Smooth muscle cell (in vitro differentiated cells): ENCODE measurements at regions not wholly inside any gene's neighbourhood (a gene's known extent, or its start where the extent isn't known, plus 50 kb on each side); places are given as distances from the start of the nearest gene placed in this dataset.
"Not testable (repeated sequence)": the region's sequence is repeated elsewhere in the genome, so short reads cannot be mapped to it uniquely, and the experiment has no call there.

ENCODE experiments used
- DNase-seq: peaks from one replicate; lab custom pipeline; 2025; ENCODE audit not compliant: unreplicated experiment; lab: John Stamatoyannopoulos, UW
- H2AFZ ChIP-seq: fragments of 200-600 bp; sonication (generic); 2 replicates; pipeline ENCODE4 v1.6.0; 2016; ENCODE audit warnings: antibody characterized with exemption, low read depth, mild to moderate bottlenecking
- H3F3A ChIP-seq: fragments of 200-600 bp; sonication (generic); 2 replicates; pipeline ENCODE4 v1.6.0; 2017; ENCODE audit warnings: antibody characterized with exemption, low read depth
- H3K27ac ChIP-seq: fragments of 200-600 bp; sonication (generic); 2 replicates; pipeline ENCODE4 v1.5.1; 2016; ENCODE audit warnings: low read depth, mild to moderate bottlenecking
- H3K27me3 ChIP-seq: fragments of 200-600 bp; sonication (generic); 2 replicates; pipeline ENCODE4 v1.6.1; 2016; ENCODE audit warnings: low read depth, mild to moderate bottlenecking
- H3K36me3 ChIP-seq: fragments of 200-600 bp; sonication (generic); 2 replicates; pipeline ENCODE4 v1.5.1; 2016; ENCODE audit warnings: low read depth
- H3K4me1 ChIP-seq: fragments of 200-600 bp; sonication (generic); 2 replicates; pipeline ENCODE4 v1.5.1; 2016; ENCODE audit warnings: low read depth
- H3K4me2 ChIP-seq: fragments of 200-600 bp; sonication (generic); 2 replicates; pipeline ENCODE4 v1.6.0; 2016; ENCODE audit warnings: mild to moderate bottlenecking
- H3K4me3 ChIP-seq: fragments of 200-600 bp; sonication (generic); 2 replicates; pipeline ENCODE4 v1.5.1; 2016; ENCODE audit warnings: mild to moderate bottlenecking
- H3K79me2 ChIP-seq: fragments of 200-600 bp; sonication (generic); 2 replicates; pipeline ENCODE4 v1.6.0; 2016; ENCODE audit warnings: low read depth, mild to moderate bottlenecking
- H3K9ac ChIP-seq: fragments of 200-600 bp; sonication (generic); 2 replicates; pipeline ENCODE4 v1.6.0; 2016; ENCODE audit warnings: low read depth
- H3K9me3 ChIP-seq: fragments of 200-600 bp; sonication (generic); replicated peaks from 2 replicates; pipeline ENCODE4 v1.5.1; 2016; ENCODE audit warnings: low read depth
- H4K20me1 ChIP-seq: fragments of 200-600 bp; sonication (generic); 2 replicates; pipeline ENCODE4 v1.6.0; 2016; ENCODE audit warnings: low read depth
- WGBS: methylation state at CpG from one replicate; pipeline ENCODE4 v1.1.7; 2016; ENCODE audit warnings: low lambda C conversion rate; 5-methylcytosine and 5-hydroxymethylcytosine counted together
- TF ChIP-seq, protein P1 (sequence below): fragments of 200-600 bp; sonication (generic); IDR thresholded peaks from 2 replicates; pipeline ENCODE4 v1.5.1; 2017; ENCODE audit warnings: borderline replicate concordance, mild to moderate bottlenecking, antibody characterized with exemption; ENCODE audit not compliant: insufficient read depth, poor library complexity, severe bottlenecking

DNA sequence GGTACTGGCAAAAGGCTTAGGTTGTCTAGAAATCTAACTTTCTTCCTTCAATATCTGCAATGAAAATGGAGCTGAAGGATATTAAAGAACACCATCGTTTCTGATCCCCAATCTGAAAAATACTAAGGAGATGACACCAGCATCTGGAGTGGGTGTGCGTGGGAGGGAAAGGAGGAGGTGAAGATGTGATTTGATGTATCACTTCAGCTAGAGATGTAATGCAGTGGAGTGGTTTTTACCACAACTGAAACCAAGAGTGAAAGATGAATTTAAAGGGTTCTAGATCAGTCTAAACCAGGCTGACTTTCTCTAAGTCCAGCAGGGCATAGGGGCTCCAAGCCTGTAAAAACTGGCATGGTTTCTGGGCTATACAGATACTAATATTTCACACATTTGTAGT, 148.4 kb downstream of the AKAP11 start:
- H3K9ac ChIP-seq = no peak overlapping the region
- H3K36me3 ChIP-seq = no peaks in the 10 kb centered on the region
- H3K79me2 ChIP-seq = no peaks in the 10 kb centered on the region
- H4K20me1 ChIP-seq = no peaks in the 10 kb centered on the region
- no peak overlapping the region for H3K4me2 ChIP-seq
- TF ChIP-seq, protein P1, sequence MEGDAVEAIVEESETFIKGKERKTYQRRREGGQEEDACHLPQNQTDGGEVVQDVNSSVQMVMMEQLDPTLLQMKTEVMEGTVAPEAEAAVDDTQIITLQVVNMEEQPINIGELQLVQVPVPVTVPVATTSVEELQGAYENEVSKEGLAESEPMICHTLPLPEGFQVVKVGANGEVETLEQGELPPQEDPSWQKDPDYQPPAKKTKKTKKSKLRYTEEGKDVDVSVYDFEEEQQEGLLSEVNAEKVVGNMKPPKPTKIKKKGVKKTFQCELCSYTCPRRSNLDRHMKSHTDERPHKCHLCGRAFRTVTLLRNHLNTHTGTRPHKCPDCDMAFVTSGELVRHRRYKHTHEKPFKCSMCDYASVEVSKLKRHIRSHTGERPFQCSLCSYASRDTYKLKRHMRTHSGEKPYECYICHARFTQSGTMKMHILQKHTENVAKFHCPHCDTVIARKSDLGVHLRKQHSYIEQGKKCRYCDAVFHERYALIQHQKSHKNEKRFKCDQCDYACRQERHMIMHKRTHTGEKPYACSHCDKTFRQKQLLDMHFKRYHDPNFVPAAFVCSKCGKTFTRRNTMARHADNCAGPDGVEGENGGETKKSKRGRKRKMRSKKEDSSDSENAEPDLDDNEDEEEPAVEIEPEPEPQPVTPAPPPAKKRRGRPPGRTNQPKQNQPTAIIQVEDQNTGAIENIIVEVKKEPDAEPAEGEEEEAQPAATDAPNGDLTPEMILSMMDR = no peak
- H3K27ac ChIP-seq = no peak overlapping the region
- no peaks in the 10 kb centered on the region for H3K4me1 ChIP-seq
- no peaks in the 10 kb centered on the region for H3F3A ChIP-seq
- H2AFZ ChIP-seq = no peak overlapping the region
- 94% methylated on average over 2 of the region's 2 CpGs for WGBS
- H3K27me3 ChIP-seq = no peaks in the 10 kb centered on the region
- no peak for DNase-seq
- no peaks in the 10 kb centered on the region for H3K9me3 ChIP-seq
- no peak overlapping the region for H3K4me3 ChIP-seq

DNA sequence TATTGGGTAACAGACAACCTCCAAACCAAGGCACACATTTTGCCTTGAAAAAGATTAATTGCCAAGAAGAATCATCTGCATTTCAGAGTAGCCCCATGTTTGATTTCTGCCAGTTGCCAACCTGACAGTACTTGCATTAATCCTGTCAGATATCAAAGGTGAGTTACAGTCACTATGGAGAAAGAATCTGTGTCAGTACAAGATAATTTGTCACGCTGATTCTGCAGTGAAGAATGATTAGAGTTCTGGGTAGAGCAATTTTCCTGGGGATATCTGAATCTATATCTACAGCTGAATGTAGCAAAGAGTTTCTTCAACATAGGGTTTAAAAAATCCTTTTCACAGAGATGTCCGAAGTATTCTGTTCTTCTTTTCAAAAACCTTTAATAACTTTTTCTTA, 150.7 kb downstream of the AKAP11 start:
- WGBS = 90% methylated on average over 2 of the region's 2 CpGs
- H3K4me2 ChIP-seq = no peak overlapping the region
- no peak for DNase-seq
- no peaks in the 10 kb centered on the region for H3K4me1 ChIP-seq
- H3K9me3 ChIP-seq = no peaks in the 10 kb centered on the region
- no peaks in the 10 kb centered on the region for H3F3A ChIP-seq
- no peak overlapping the region for H2AFZ ChIP-seq
- H3K9ac ChIP-seq = no peak overlapping the region
- H3K36me3 ChIP-seq = no peaks in the 10 kb centered on the region
- H3K27ac ChIP-seq = no peak overlapping the region
- TF ChIP-seq, protein P1 = no peak
- no peak overlapping the region for H3K4me3 ChIP-seq
- no peaks in the 10 kb centered on the region for H4K20me1 ChIP-seq
- H3K79me2 ChIP-seq = no peaks in the 10 kb centered on the region
- H3K27me3 ChIP-seq = no peaks in the 10 kb centered on the region

DNA sequence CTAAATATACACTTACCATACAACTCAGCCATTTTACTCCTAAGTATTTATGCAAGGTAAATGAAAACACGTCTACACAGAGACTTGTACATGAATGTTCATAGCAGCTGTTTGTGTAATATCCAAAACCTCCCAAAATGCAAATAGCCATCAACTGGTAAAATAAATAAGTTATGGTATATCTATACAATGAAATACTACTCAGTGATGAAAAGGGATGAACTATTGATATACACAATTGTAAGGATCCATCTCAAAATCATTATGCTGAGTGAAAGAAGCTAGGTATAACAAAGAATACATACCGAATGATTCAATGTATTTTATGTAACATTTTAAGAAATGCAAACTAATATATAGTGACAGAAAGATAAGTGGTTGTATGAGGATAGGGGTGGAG, 149.8 kb upstream of the TNFSF11 start:
- Histone ChIP-seq H3K27ac (no peak overlapping the region), H3K9ac (no peak overlapping the region), H4K20me1 (no peaks in the 10 kb centered on the region), H3F3A (no peaks in the 10 kb centered on the region), H3K9me3 (no peaks in the 10 kb centered on the region), H3K4me1 (no peaks in the 10 kb centered on the region), H2AFZ (no peak overlapping the region), H3K27me3 (no peaks in the 10 kb centered on the region), H3K79me2 (no peaks in the 10 kb centered on the region), H3K4me3 (no peak overlapping the region), H3K4me2 (no peak overlapping the region), H3K36me3 (no peaks in the 10 kb centered on the region)
- whole genome bisulfite sequencing = 88% methylated on average over 2 of the region's 2 CpGs
- DNase-seq = no peak
- TF ChIP-seq, protein P1 = no peak

DNA sequence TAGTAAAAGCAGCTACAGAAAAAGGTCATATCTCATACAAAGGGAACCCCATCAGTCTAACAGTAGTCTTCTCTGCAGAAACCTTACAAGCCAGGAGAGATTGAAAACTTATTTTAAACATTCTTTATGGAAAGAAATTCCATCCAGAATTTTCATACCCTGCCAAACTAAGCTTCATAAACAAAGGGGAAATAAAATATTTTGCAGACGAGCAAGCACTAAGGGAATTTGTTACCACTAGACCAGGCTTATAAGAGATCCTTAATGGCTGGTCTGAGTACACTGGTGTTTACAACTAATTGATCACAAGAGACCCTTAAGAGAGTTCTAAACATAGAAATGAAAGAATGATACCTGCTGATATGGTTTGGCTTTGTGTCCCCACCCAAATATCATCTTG, 128.6 kb upstream of the TNFSF11 start:
- H3K27me3 ChIP-seq = no peaks in the 10 kb centered on the region
- peaks cover 11% of the 10 kb centered on the region for H3K9me3 ChIP-seq
- no peaks in the 10 kb centered on the region for H3K4me1 ChIP-seq
- no peaks in the 10 kb centered on the region for H4K20me1 ChIP-seq
- no peaks in the 10 kb centered on the region for H3F3A ChIP-seq
- H3K4me3 ChIP-seq = no peak overlapping the region
- no peak overlapping the region for H3K27ac ChIP-seq
- TF ChIP-seq, protein P1 = no peak
- WGBS = 97% methylated on average over 1 of the region's 1 CpG
- H3K36me3 ChIP-seq = no peaks in the 10 kb centered on the region
- no peak for DNase-seq
- no peak overlapping the region for H2AFZ ChIP-seq
- no peaks in the 10 kb centered on the region for H3K79me2 ChIP-seq
- no peak overlapping the region for H3K9ac ChIP-seq
- H3K4me2 ChIP-seq = no peak overlapping the region

DNA sequence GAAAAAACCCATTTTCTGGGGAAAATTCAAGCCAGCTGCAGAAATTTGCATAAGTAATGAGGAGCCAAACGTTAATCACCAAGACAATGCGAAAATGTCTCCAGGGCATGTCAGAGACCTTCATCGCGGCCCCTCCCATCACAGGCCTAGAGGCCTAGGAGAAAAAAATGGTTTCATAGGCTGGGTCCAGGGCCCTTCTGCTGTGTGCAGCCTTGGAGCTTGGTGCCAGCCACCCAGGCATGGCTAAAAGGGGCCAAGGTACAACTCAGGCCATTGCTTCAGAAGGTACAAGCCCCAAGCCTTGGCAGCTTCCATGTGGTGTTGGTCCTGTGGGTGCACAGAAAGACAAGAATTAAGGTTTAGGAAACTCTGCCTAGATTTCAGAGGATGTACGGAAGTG, 127.4 kb upstream of the TNFSF11 start:
- H3K4me3 ChIP-seq, H3F3A ChIP-seq, H3K4me1 ChIP-seq, H3K79me2 ChIP-seq, H3K27me3 ChIP-seq, H2AFZ ChIP-seq, H3K4me2 ChIP-seq, H3K36me3 ChIP-seq, DNase-seq, H3K9ac ChIP-seq, H4K20me1 ChIP-seq, H3K27ac ChIP-seq: not testable (repeated sequence)
- H3K9me3 ChIP-seq = peaks cover 11% of the 10 kb centered on the region
- WGBS = 85% methylated on average over 5 of the region's 5 CpGs
